ENCODE measurements at regions not wholly inside any gene's neighbourhood (a gene's known extent, or its start where the extent isn't known, plus 50 kb on each side); places are given as distances from the start of the nearest gene placed in this dataset.

DNA sequence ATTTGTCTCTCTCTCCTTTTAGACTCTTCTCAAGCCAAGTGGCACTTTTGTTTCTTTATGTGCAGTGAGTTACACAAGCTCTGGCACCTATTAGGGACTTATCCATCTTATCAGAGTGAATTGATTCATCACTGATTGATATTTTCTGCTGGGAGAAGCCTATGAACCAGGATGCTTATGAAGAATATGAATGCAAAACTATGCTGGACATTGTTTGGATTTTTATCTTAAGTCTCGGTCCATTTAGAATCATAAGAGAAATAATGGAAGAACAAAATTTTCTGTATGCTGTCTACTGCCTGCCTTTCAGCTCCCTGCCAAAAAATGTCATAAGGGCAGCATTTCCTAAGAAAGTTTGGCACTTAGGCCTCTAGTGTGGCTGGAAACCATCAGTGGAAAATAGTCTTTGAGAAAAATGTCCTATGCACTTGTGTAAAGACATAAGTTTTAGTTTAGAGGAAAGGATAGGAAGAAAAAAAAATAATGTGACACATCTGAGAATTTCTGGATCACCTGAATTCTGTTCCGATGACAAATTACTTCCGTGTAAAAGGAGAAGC lies 365.7 kb upstream of the MAD2L1 start:
- Mint-ChIP-seq H3K4me1 (ENCODE audit: low read depth) (no peaks in the 10 kb centered on the region), H3K36me3 (ENCODE audit: low read depth) (no peaks in the 10 kb centered on the region), H3K4me3 (no peak overlapping the region), H3K9me3 (no peaks in the 10 kb centered on the region), H3K27ac (no peak overlapping the region), H3K27me3 (peaks cover 4% of the 10 kb centered on the region)
- no peak for DNase-seq

DNA sequence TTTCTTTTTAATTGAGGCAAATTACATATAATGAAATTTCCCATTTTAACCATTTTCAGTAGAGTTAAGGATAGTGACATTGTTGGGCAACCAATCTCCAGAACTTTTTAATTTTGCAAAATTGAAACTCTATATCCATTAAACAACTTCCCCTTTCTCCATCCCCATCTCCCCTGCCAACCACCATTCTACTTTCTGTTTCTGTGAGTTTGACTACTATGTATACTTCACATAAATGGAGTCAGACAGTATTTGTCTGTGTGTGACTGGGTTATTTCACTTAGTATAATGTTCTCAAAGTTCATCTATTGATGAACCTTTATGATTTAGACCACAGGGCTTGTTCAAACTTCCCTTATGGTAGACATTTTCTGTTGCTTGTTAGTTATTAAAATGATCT lies 364.5 kb upstream of the MAD2L1 start:
- Mint-ChIP-seq H3K9me3 (no peaks in the 10 kb centered on the region), H3K36me3 (ENCODE audit: low read depth) (no peaks in the 10 kb centered on the region), H3K4me1 (ENCODE audit: low read depth) (no peaks in the 10 kb centered on the region), H3K27ac (no peak overlapping the region), H3K27me3 (peaks cover 4% of the 10 kb centered on the region), H3K4me3 (no peak overlapping the region)
- no peak for DNase-seq

- no peak overlapping the region for H3K4me3 Mint-ChIP-seq
- H3K27me3 Mint-ChIP-seq = no peaks in the 10 kb centered on the region
- no peaks in the 10 kb centered on the region for H3K36me3 Mint-ChIP-seq (ENCODE audit: low read depth)
- H3K27ac Mint-ChIP-seq = no peak overlapping the region
- no peak for DNase-seq
- peaks cover 7% of the 10 kb centered on the region for H3K9me3 Mint-ChIP-seq
- H3K4me1 Mint-ChIP-seq (ENCODE audit: low read depth) = no peaks in the 10 kb centered on the region
These were observed 351.5 kb upstream of the MAD2L1 start for GRCh38 chr4:120418146-120418545.

GRCh38 chr4:120415896-120416295 lies 349.2 kb upstream of the MAD2L1 start:
- no peak overlapping the region for H3K4me3 Mint-ChIP-seq
- no peak for DNase-seq
- H3K9me3 Mint-ChIP-seq = peaks cover 8% of the 10 kb centered on the region
- no peaks in the 10 kb centered on the region for H3K36me3 Mint-ChIP-seq (ENCODE audit: low read depth)
- no peaks in the 10 kb centered on the region for H3K27me3 Mint-ChIP-seq
- H3K27ac Mint-ChIP-seq = no peak overlapping the region
- no peaks in the 10 kb centered on the region for H3K4me1 Mint-ChIP-seq (ENCODE audit: low read depth)

DNA sequence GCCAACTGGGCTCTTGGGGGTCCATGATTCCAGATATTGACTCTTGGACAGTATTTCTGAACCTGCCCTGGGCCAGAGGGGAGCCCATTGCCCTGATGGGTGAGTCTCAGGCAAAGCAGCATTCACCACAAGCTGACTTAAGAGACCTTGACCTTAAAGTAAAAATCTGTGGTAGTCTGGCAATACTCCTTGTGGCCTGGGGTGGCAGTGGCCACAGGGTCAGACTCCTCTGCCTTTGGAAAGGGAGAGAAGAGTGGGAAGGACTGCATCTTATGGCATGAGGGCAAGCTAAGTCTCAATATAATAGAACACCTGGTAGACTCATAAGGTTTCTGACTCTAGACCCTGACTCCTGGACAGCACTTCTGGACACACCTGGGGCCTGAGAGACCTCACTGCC lies 340.3 kb upstream of the MAD2L1 start:
- Mint-ChIP-seq H3K4me3 (no peak overlapping the region), H3K36me3 (ENCODE audit: low read depth) (no peaks in the 10 kb centered on the region), H3K27ac (no peak overlapping the region), H3K4me1 (ENCODE audit: low read depth) (no peaks in the 10 kb centered on the region), H3K27me3 (no peaks in the 10 kb centered on the region), H3K9me3 (peaks cover 12% of the 10 kb centered on the region)
- no peak for DNase-seq

DNA sequence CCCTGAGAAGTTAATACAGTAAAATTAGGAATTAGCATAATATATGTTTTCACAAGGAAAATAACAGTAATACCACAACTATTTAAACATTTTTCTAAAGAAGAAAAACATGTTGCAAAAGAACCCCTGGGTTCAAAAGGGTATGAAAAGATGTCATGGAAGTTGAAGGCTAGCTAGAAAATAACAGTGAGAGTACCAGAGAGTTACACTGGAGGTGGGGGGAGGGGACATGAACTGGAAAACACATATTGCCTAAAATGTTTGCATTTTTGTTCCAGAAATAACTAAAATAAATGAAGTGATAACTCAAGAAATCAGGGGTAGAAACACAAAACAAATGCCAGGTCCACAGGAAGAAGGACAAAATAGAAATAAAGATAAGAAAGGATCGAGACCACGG lies 336.6 kb upstream of the MAD2L1 start:
- Mint-ChIP-seq H3K9me3 (peaks cover 3% of the 10 kb centered on the region), H3K27ac (no peak overlapping the region), H3K27me3 (no peaks in the 10 kb centered on the region), H3K4me1 (ENCODE audit: low read depth) (no peaks in the 10 kb centered on the region), H3K36me3 (ENCODE audit: low read depth) (no peaks in the 10 kb centered on the region), H3K4me3 (no peak overlapping the region)
- no peak for DNase-seq

DNA sequence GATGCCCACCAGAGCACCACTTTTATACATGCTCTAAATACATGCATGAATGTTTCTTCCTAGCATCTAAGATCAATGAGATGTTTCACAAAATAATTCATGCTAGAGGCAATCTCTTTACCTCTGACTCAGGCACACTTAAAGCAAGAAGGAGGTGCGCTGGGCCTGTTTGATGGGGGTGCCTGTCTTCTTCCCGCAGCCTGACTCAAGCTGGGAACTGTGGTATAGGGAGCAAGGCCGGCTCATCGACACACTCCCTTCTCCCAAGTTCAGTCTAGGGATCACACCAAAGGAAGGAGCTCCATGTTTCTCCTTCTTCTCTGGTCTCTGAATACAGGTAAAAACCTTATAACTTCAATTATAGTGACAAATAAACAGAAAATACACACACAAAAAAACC lies 333.8 kb upstream of the MAD2L1 start:
- Mint-ChIP-seq H3K4me1 (ENCODE audit: low read depth) (no peaks in the 10 kb centered on the region), H3K4me3 (no peak overlapping the region), H3K27ac (no peak overlapping the region), H3K27me3 (no peaks in the 10 kb centered on the region), H3K9me3 (no peaks in the 10 kb centered on the region), H3K36me3 (ENCODE audit: low read depth) (no peaks in the 10 kb centered on the region)
- no peak for DNase-seq

DNA sequence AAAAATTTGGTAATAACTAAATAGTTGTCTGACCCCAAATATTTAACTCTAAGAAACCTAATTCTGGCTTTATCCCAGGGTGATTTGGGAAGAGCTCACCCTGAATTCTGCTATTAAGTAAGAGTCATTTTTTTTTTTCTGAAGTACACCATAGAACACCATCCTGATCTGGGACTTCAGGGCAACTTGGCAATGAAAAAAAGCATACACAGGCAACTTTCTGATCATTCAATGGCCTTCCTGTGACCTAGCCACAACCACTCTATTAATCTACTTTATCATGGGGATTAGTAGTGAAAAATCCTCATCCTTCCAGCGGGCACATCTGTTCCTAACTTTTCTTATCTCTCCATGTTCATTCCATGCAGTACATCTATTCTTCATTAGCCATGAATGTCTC lies 333.2 kb upstream of the MAD2L1 start:
- Mint-ChIP-seq H3K27ac (no peak overlapping the region), H3K36me3 (ENCODE audit: low read depth) (no peaks in the 10 kb centered on the region), H3K4me3 (no peak overlapping the region), H3K9me3 (no peaks in the 10 kb centered on the region), H3K4me1 (ENCODE audit: low read depth) (no peaks in the 10 kb centered on the region), H3K27me3 (no peaks in the 10 kb centered on the region)
- DNase-seq = no peak

DNA sequence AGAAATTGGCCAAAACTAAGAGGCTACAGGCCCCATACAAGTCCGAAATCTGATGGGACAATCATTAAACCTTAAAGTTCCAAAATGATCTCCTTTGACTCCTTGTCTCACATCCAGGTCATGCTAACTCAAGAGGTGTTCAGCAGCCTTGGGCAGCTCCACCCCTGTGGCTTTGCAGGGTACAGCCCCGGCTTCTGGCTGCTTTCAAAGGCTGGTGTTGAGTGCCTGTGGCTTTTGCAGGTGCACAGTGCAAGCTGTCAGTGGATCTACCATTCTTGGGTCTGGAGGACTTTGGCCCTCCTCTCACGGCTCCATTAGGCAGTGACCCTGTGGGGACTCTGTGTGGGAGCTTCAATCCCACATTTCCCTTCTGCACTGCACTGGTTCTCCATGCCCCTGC lies 329.1 kb upstream of the MAD2L1 start:
- Mint-ChIP-seq H3K9me3 (no peaks in the 10 kb centered on the region), H3K27me3 (no peaks in the 10 kb centered on the region), H3K4me3 (no peak overlapping the region), H3K36me3 (ENCODE audit: low read depth) (no peaks in the 10 kb centered on the region), H3K27ac (no peak overlapping the region), H3K4me1 (ENCODE audit: low read depth) (no peaks in the 10 kb centered on the region)
- DNase-seq = no peak

- no peak overlapping the region for H3K4me3 Mint-ChIP-seq
- no peaks in the 10 kb centered on the region for H3K4me1 Mint-ChIP-seq (ENCODE audit: low read depth)
- no peak overlapping the region for H3K27ac Mint-ChIP-seq
- H3K9me3 Mint-ChIP-seq = no peaks in the 10 kb centered on the region
- no peak for DNase-seq
- no peaks in the 10 kb centered on the region for H3K36me3 Mint-ChIP-seq (ENCODE audit: low read depth)
- peaks cover 6% of the 10 kb centered on the region for H3K27me3 Mint-ChIP-seq
These were observed 289.2 kb upstream of the MAD2L1 start for GRCh38 chr4:120355881-120356280.

DNA sequence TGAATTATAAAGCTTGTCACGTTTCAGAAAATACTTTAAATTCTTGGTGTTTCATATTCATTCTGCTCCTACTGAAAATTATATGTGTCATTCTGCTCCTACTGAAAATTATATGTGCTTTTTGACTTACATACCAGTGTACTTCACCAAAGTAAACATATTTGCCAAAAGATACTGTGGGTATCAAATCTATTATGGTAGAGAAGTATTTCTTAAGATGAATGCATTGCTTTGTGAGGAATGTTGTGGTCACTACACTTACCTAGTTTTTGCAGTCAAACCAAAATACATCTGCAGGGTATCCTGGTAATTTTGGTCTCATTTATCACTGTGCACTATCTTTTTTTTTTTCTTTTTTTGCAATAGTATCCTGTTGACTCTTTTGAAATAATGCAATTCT lies 287.7 kb upstream of the MAD2L1 start:
- Mint-ChIP-seq H3K27ac (no peak overlapping the region), H3K4me1 (ENCODE audit: low read depth) (no peaks in the 10 kb centered on the region), H3K36me3 (ENCODE audit: low read depth) (no peaks in the 10 kb centered on the region), H3K4me3 (no peak overlapping the region), H3K27me3 (peaks cover 6% of the 10 kb centered on the region), H3K9me3 (no peaks in the 10 kb centered on the region)
- no peak for DNase-seq

DNA sequence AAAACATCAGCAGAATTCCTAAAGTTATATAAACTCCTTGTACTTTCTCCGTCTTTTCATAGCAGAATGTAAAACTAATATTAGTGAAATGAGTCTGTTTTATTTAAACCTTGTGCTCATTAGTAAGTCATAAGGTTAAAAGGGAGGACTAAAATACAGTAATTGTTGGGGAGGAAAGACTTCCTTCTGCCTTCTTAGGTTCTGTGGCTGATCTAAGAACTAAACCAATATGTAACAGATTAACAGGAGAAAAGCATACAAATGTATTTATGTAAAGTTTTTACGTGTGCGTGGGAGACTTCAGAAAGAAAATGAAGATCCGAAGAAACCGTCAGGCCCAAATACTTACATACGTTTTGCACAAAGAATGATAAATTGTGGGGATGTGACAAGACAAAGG lies 286.6 kb upstream of the MAD2L1 start:
- peaks cover 3% of the 10 kb centered on the region for H3K27me3 Mint-ChIP-seq
- no peaks in the 10 kb centered on the region for H3K36me3 Mint-ChIP-seq (ENCODE audit: low read depth)
- H3K4me3 Mint-ChIP-seq = no peak overlapping the region
- H3K27ac Mint-ChIP-seq = no peak overlapping the region
- H3K4me1 Mint-ChIP-seq (ENCODE audit: low read depth) = no peaks in the 10 kb centered on the region
- H3K9me3 Mint-ChIP-seq = no peaks in the 10 kb centered on the region
- DNase-seq = no peak

DNA sequence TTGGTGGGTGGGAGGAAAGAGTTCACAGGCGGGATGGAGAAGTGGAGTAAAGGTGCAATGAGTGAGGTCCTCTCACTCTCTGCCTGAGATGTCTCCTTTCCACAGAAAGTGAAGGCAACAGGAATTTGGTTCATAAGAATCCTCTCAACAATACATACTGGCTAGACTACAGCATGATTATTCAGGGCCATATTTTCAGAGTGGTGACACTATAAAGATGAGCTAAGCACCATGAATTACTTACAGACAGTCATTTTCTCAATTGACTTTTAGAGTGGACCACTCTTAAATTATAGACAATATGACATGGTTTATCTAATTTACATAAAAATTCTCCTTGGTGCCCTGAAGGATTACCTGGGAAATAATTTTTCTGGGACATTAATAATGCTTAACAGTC lies 286.1 kb upstream of the MAD2L1 start:
- Mint-ChIP-seq H3K27me3 (peaks cover 3% of the 10 kb centered on the region), H3K27ac (no peak overlapping the region), H3K9me3 (no peaks in the 10 kb centered on the region), H3K36me3 (ENCODE audit: low read depth) (no peaks in the 10 kb centered on the region), H3K4me3 (no peak overlapping the region), H3K4me1 (ENCODE audit: low read depth) (no peaks in the 10 kb centered on the region)
- DNase-seq = no peak

DNA sequence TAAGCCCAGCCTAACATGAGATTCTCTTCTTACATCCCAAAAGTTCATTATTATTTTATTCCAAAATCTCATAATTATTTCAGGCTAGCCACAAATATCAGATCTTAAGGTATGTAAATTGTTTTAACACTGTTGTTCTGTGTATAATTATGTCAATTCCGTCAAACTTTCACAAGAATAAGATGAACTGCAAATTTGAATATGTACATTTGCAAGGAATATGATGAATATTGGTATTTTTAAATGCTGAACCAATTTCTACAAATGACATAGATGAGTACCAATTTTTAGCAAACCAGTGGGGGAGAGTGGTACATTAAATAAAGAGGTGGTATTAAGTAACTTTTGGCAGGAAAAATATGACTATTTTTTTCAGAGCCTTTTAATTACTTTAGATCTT lies 282.3 kb upstream of the MAD2L1 start:
- Mint-ChIP-seq H3K9me3 (no peaks in the 10 kb centered on the region), H3K27ac (no peak overlapping the region), H3K27me3 (peaks cover 3% of the 10 kb centered on the region), H3K36me3 (ENCODE audit: low read depth) (no peaks in the 10 kb centered on the region), H3K4me3 (no peak overlapping the region), H3K4me1 (ENCODE audit: low read depth) (no peaks in the 10 kb centered on the region)
- no peak for DNase-seq

DNA sequence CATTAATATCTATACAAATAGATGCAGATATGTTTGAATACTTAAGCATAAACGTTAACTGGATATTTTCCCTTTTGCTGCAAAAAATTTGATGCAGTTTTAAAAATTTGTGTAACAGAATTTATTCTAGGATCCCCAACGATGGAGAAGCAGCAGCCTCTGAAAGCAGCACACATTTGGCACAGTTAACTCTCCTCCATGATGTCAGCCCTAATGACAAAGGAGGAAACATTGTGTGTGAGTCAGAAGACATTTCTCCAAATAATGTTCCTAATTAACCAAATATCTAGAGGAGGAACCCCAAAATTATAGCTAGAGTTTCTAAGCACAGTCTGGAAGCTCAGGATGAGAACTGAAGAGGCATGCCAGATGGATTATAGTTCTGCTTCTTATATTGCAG lies 281.9 kb upstream of the MAD2L1 start:
- Mint-ChIP-seq H3K4me1 (ENCODE audit: low read depth) (no peaks in the 10 kb centered on the region), H3K4me3 (no peak overlapping the region), H3K27ac (no peak overlapping the region), H3K9me3 (no peaks in the 10 kb centered on the region), H3K27me3 (peaks cover 3% of the 10 kb centered on the region), H3K36me3 (ENCODE audit: low read depth) (no peaks in the 10 kb centered on the region)
- DNase-seq = no peak
